ENCODE measurements at regions not wholly inside any gene's neighbourhood (a gene's known extent, or its start where the extent isn't known, plus 50 kb on each side); places are given as distances from the start of the nearest gene placed in this dataset.

- H3K4me3 ChIP-seq (ENCODE audit: severe bottlenecking) = no peak overlapping the region
- no peak for TF ChIP-seq CTCF (IDR thresholded peaks at IDR 0.05; ENCODE audit: poor library complexity, severe bottlenecking)
- H3K27ac ChIP-seq (ENCODE audit: poor library complexity, severe bottlenecking) = no peak overlapping the region
- H3K27me3 ChIP-seq (ENCODE audit: insufficient read depth, poor library complexity, severe bottlenecking) = no peaks in the 10 kb centered on the region
- DNase-seq (ENCODE audit: low spot score) (no peak), ATAC-seq (ENCODE audit: low read depth) (no peak)
- H3K36me3 ChIP-seq (ENCODE audit: low read depth) = no peaks in the 10 kb centered on the region
- H3K4me1 ChIP-seq (ENCODE audit: insufficient read depth, poor library complexity, severe bottlenecking) = peaks cover 13% of the 10 kb centered on the region
- H3K9me3 ChIP-seq (ENCODE audit: severe bottlenecking) = no peaks in the 10 kb centered on the region
Measured at GRCh38 chr6:139744891-139745290, 370.4 kb upstream of the CITED2 start.

GRCh38 chr6:139743664-139744437, 369.4 kb upstream of the CITED2 start:
- Histone ChIP-seq H3K4me3 (ENCODE audit: severe bottlenecking) (no peak overlapping the region), H3K4me1 (ENCODE audit: insufficient read depth, poor library complexity, severe bottlenecking) (peaks cover 13% of the 10 kb centered on the region), H3K9me3 (ENCODE audit: severe bottlenecking) (no peaks in the 10 kb centered on the region), H3K36me3 (ENCODE audit: low read depth) (no peaks in the 10 kb centered on the region), H3K27ac (ENCODE audit: poor library complexity, severe bottlenecking) (peak overlapping the region; percentile 49), H3K27me3 (ENCODE audit: insufficient read depth, poor library complexity, severe bottlenecking) (no peaks in the 10 kb centered on the region)
- DNase-seq (ENCODE audit: low spot score) = no peak
- no peak for TF ChIP-seq CTCF (IDR thresholded peaks at IDR 0.05; ENCODE audit: poor library complexity, severe bottlenecking)
- peak; percentile 100 for ATAC-seq (ENCODE audit: low read depth)

GRCh38 chr6:139742671-139743070, 368.2 kb upstream of the CITED2 start:
- H3K27me3 ChIP-seq (ENCODE audit: insufficient read depth, poor library complexity, severe bottlenecking) = no peaks in the 10 kb centered on the region
- ATAC-seq (ENCODE audit: low read depth) = no peak
- peak overlapping the region; percentile 49 for H3K27ac ChIP-seq (ENCODE audit: poor library complexity, severe bottlenecking)
- no peak for DNase-seq (ENCODE audit: low spot score)
- H3K36me3 ChIP-seq (ENCODE audit: low read depth) = no peaks in the 10 kb centered on the region
- H3K4me1 ChIP-seq (ENCODE audit: insufficient read depth, poor library complexity, severe bottlenecking) = peaks cover 13% of the 10 kb centered on the region
- H3K4me3 ChIP-seq (ENCODE audit: severe bottlenecking) = no peak overlapping the region
- H3K9me3 ChIP-seq (ENCODE audit: severe bottlenecking) = no peaks in the 10 kb centered on the region
- TF ChIP-seq CTCF (IDR thresholded peaks at IDR 0.05; ENCODE audit: poor library complexity, severe bottlenecking) = no peak

GRCh38 chr6:139738801-139739455, 364.5 kb upstream of the CITED2 start:
- H3K27ac ChIP-seq (ENCODE audit: poor library complexity, severe bottlenecking) = no peak overlapping the region
- ATAC-seq (ENCODE audit: low read depth) = no peak
- H3K27me3 ChIP-seq (ENCODE audit: insufficient read depth, poor library complexity, severe bottlenecking) = no peaks in the 10 kb centered on the region
- no peaks in the 10 kb centered on the region for H3K36me3 ChIP-seq (ENCODE audit: low read depth)
- TF ChIP-seq CTCF (IDR thresholded peaks at IDR 0.05; ENCODE audit: poor library complexity, severe bottlenecking) = no peak
- DNase-seq (ENCODE audit: low spot score) = no peak
- H3K9me3 ChIP-seq (ENCODE audit: severe bottlenecking) = no peaks in the 10 kb centered on the region
- peaks cover 7% of the 10 kb centered on the region for H3K4me1 ChIP-seq (ENCODE audit: insufficient read depth, poor library complexity, severe bottlenecking)
- no peak overlapping the region for H3K4me3 ChIP-seq (ENCODE audit: severe bottlenecking)

Data from RWPE2 (cell line).